GM21423 (cell line): ENCODE measurements at regions not wholly inside any gene's neighbourhood (a gene's known extent, or its start where the extent isn't known, plus 50 kb on each side); places are given as distances from the start of the nearest gene placed in this dataset.

ENCODE experiments used
- ATAC-seq: cut with Tn5 transposase; IDR thresholded peaks from one replicate; pipeline ENCODE4 v1.9.1; 2021; ENCODE audit warnings: mild to moderate bottlenecking, moderate library complexity; ENCODE audit not compliant: unreplicated experiment

GRCh38 chr15:37773111-37773860 is 161.2 kb upstream of the TMCO5A start:
- no peak for ATAC-seq

- no peak for ATAC-seq
Observed at GRCh38 chr15:37774961-37775360, 159.5 kb upstream of the TMCO5A start.

- ATAC-seq = no peak
Observed at GRCh38 chr15:37777006-37777405, 157.4 kb upstream of the TMCO5A start.

- ATAC-seq = no peak
Observed at GRCh38 chr15:37783290-37783689, 151.2 kb upstream of the TMCO5A start.

GRCh38 chr15:37788330-37788729 is 146.1 kb upstream of the TMCO5A start:
- ATAC-seq = no peak

- ATAC-seq = no peak
Observed at GRCh38 chr15:37788767-37789396, 145.6 kb upstream of the TMCO5A start.

GRCh38 chr15:37789397-37789786 is 145.0 kb upstream of the TMCO5A start:
- ATAC-seq = no peak

- no peak for ATAC-seq
Observed at GRCh38 chr15:37789881-37790280, 144.6 kb upstream of the TMCO5A start.

GRCh38 chr15:37791693-37792092 is 142.7 kb upstream of the TMCO5A start:
- no peak for ATAC-seq

GRCh38 chr15:37792351-37792750 is 142.1 kb upstream of the TMCO5A start:
- ATAC-seq = no peak

GRCh38 chr15:37793851-37794250 is 140.6 kb upstream of the TMCO5A start:
- no peak for ATAC-seq

GRCh38 chr15:37794947-37795346 is 139.5 kb upstream of the TMCO5A start:
- no peak for ATAC-seq

GRCh38 chr15:37801529-37801928 is 132.9 kb upstream of the TMCO5A start:
- no peak for ATAC-seq

GRCh38 chr15:37806808-37807207 is 127.6 kb upstream of the TMCO5A start:
- ATAC-seq = no peak

- no peak for ATAC-seq
Observed at GRCh38 chr15:37810381-37810780, 124.1 kb upstream of the TMCO5A start.

- ATAC-seq = no peak
Observed at GRCh38 chr15:37813306-37813705, 121.1 kb upstream of the TMCO5A start.

- ATAC-seq = no peak
Observed at GRCh38 chr15:37814847-37815515, 119.5 kb upstream of the TMCO5A start.

GRCh38 chr15:37818152-37818677 is 116.2 kb upstream of the TMCO5A start:
- no peak for ATAC-seq

- ATAC-seq = no peak
Observed at GRCh38 chr15:37819191-37819590, 115.2 kb upstream of the TMCO5A start.

- ATAC-seq = no peak
Observed at GRCh38 chr15:37820380-37821128, 113.9 kb upstream of the TMCO5A start.

- ATAC-seq = no peak
Observed at GRCh38 chr15:37823601-37824275, 110.7 kb upstream of the TMCO5A start.
